ENCODE measurements at regions not wholly inside any gene's neighbourhood (a gene's known extent, or its start where the extent isn't known, plus 50 kb on each side); places are given as distances from the start of the nearest gene placed in this dataset.

- Histone ChIP-seq H3K79me2 (ENCODE audit: low read length) (no peaks in the 10 kb centered on the region), H3K9me2 (replicated peaks; ENCODE audit: insufficient read depth, low read length) (no peaks in the 10 kb centered on the region), H2AFZ (ENCODE audit: low read length) (peak overlapping the region; percentile 48), H3K36me3 (replicated peaks; ENCODE audit: insufficient read depth, low read length) (no peaks in the 10 kb centered on the region), H3F3A (ENCODE audit: insufficient read depth, low read length) (0 out of 2 replicates have a peak, but pooled peaks cover 2% of the 10 kb centered on the region), H3K9me3 (replicated peaks; ENCODE audit: insufficient read depth, low read length) (no peaks in the 10 kb centered on the region), H4K20me1 (ENCODE audit: insufficient read depth, low read length) (no peaks in the 10 kb centered on the region), H3K4me1 (ENCODE audit: low read length) (peaks cover 27% of the 10 kb centered on the region), H3K9ac (ENCODE audit: low read length) (no peak overlapping the region), H3K27ac (ENCODE audit: low read length) (no peak overlapping the region), H3K4me2 (ENCODE audit: low read depth, low read length) (no peak overlapping the region), H3K27me3 (replicated peaks; ENCODE audit: insufficient read depth, low read length) (no peaks in the 10 kb centered on the region), H3K4me3 (ENCODE audit: low read length) (no peak overlapping the region)
- no peak for DNase-seq
- TF ChIP-seq EZH2phosphoT487 (IDR thresholded peaks at IDR 0.05; ENCODE audit: low read length): no peak
- no peak for TF ChIP-seq CTCF (IDR thresholded peaks at IDR 0.05; ENCODE audit: low read length)
- no peak for TF ChIP-seq EZH2 (optimal IDR thresholded peaks at IDR 0.05; ENCODE audit: low read depth, low read length)
These were observed 126.2 kb downstream of the ALDH8A1 start for GRCh38 chr6:134823710-134824034.

- no peaks in the 10 kb centered on the region for H3K79me2 ChIP-seq (ENCODE audit: low read length)
- no peaks in the 10 kb centered on the region for H3K36me3 ChIP-seq (replicated peaks; ENCODE audit: insufficient read depth, low read length)
- peak; percentile 79 for DNase-seq
- no peak overlapping the region for H3K4me3 ChIP-seq (ENCODE audit: low read length)
- H3F3A ChIP-seq (ENCODE audit: insufficient read depth, low read length): 0 out of 2 replicates have a peak, but pooled peaks cover 2% of the 10 kb centered on the region
- no peak for TF ChIP-seq EZH2phosphoT487 (IDR thresholded peaks at IDR 0.05; ENCODE audit: low read length)
- TF ChIP-seq CTCF (IDR thresholded peaks at IDR 0.05; ENCODE audit: low read length): peak; percentile 88
- H3K9me3 ChIP-seq (replicated peaks; ENCODE audit: insufficient read depth, low read length): no peaks in the 10 kb centered on the region
- H3K9ac ChIP-seq (ENCODE audit: low read length): no peak overlapping the region
- no peaks in the 10 kb centered on the region for H3K27me3 ChIP-seq (replicated peaks; ENCODE audit: insufficient read depth, low read length)
- no peaks in the 10 kb centered on the region for H3K9me2 ChIP-seq (replicated peaks; ENCODE audit: insufficient read depth, low read length)
- H4K20me1 ChIP-seq (ENCODE audit: insufficient read depth, low read length): no peaks in the 10 kb centered on the region
- H3K27ac ChIP-seq (ENCODE audit: low read length): no peak overlapping the region
- H3K4me2 ChIP-seq (ENCODE audit: low read depth, low read length): no peak overlapping the region
- H2AFZ ChIP-seq (ENCODE audit: low read length): peak overlapping the region; percentile 48
- peaks cover 23% of the 10 kb centered on the region for H3K4me1 ChIP-seq (ENCODE audit: low read length)
These were observed 126.8 kb downstream of the ALDH8A1 start for GRCh38 chr6:134822920-134823709.

- DNase-seq: no peak
- H3K27me3 ChIP-seq (replicated peaks; ENCODE audit: insufficient read depth, low read length): no peaks in the 10 kb centered on the region
- H3K9me3 ChIP-seq (replicated peaks; ENCODE audit: insufficient read depth, low read length): no peaks in the 10 kb centered on the region
- H3K4me1 ChIP-seq (ENCODE audit: low read length): peaks cover 14% of the 10 kb centered on the region
- H3K4me2 ChIP-seq (ENCODE audit: low read depth, low read length): no peak overlapping the region
- TF ChIP-seq CTCF (IDR thresholded peaks at IDR 0.05; ENCODE audit: low read length): no peak
- no peak for TF ChIP-seq EZH2 (optimal IDR thresholded peaks at IDR 0.05; ENCODE audit: low read depth, low read length)
- no peak for TF ChIP-seq EZH2phosphoT487 (IDR thresholded peaks at IDR 0.05; ENCODE audit: low read length)
- peak overlapping the region; percentile 48; the same call in 1 of the 2 replicates for H2AFZ ChIP-seq (ENCODE audit: low read length)
- no peaks in the 10 kb centered on the region for H3K9me2 ChIP-seq (replicated peaks; ENCODE audit: insufficient read depth, low read length)
- no peaks in the 10 kb centered on the region for H3K79me2 ChIP-seq (ENCODE audit: low read length)
- H3K9ac ChIP-seq (ENCODE audit: low read length): no peak overlapping the region
- H3K27ac ChIP-seq (ENCODE audit: low read length): no peak overlapping the region
- H3F3A ChIP-seq (ENCODE audit: insufficient read depth, low read length): 0 out of 2 replicates have a peak, but pooled peaks cover 2% of the 10 kb centered on the region
- no peaks in the 10 kb centered on the region for H3K36me3 ChIP-seq (replicated peaks; ENCODE audit: insufficient read depth, low read length)
- H3K4me3 ChIP-seq (ENCODE audit: low read length): no peak overlapping the region
- no peaks in the 10 kb centered on the region for H4K20me1 ChIP-seq (ENCODE audit: insufficient read depth, low read length)
These were observed 127.7 kb downstream of the ALDH8A1 start for GRCh38 chr6:134821928-134822864.
